CD4-positive, alpha-beta T cell treated with Interleukin-4 for 1 hour (primary cell): ENCODE measurements at regions not wholly inside any gene's neighbourhood (a gene's known extent, or its start where the extent isn't known, plus 50 kb on each side); places are given as distances from the start of the nearest gene placed in this dataset.

ENCODE experiments used
- DNase-seq, 2 donors: peaks; one replicate each; pipeline ENCODE4 v3.0.0-alpha.2; 2020 to 2022

DNA sequence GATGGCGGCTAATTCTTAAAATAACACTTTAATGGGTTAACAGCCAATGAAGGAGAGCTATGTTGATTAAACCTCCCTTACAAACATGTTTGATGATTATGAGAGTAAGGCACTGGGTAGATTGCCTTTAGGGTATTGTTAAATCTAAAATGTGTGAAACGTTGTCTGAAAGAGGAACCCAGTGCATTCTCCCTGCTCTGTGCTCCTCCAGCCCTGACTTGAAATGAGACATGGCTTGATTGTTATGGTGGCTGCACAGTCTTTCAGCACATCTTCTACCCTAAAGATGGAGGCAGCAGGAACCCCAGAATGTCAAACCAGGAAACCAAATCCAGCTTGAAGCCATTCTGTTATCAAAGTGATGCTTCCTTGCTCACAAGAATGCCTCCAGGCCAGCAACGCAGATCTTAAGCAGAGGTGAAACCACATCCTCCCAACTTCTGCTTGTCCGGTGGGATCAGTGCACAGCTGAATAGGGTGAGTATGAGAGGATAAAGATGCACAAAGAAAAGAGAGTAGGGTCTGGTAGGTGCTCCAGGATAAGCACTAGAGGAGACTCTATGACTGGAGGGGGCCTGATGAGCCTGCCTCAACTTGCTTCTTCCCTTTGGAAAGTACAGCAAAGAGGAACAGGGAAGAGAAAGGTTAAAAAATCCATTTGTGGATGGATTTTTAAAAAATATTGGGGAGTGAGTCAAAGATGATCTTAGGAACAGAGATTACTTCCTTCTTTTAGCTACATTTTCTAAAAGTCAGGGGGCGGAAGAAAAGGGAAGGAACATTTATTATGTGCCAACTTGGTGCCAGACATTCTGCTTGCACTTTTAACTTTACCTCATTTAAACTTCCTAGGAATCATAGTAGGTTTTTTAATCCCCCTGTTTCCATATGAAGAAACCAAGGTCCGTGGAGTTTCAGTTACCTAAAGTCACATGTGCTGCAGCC lies 523.0 kb downstream of the TXNL1 start:
- no peak for DNase-seq

DNA sequence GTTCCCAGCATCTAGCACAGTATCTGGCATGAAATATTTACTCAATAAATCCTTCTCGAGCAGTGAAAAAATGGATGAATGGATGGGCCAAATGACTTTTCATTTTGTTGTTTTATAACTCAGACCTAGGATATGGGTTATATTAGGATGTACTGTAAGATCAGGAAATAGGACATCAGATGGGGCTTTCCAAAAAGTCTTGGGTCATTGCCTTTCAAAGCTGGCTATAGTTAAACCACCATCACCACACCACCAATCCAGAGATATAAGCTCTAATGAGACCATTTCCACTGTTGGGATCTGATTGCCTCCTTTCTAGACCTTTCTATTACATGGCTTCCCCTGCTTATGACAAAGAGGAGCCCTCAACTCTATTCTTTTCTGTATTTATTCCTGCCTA lies 525.0 kb upstream of the TCF4 start:
- DNase-seq, result no peak

DNA sequence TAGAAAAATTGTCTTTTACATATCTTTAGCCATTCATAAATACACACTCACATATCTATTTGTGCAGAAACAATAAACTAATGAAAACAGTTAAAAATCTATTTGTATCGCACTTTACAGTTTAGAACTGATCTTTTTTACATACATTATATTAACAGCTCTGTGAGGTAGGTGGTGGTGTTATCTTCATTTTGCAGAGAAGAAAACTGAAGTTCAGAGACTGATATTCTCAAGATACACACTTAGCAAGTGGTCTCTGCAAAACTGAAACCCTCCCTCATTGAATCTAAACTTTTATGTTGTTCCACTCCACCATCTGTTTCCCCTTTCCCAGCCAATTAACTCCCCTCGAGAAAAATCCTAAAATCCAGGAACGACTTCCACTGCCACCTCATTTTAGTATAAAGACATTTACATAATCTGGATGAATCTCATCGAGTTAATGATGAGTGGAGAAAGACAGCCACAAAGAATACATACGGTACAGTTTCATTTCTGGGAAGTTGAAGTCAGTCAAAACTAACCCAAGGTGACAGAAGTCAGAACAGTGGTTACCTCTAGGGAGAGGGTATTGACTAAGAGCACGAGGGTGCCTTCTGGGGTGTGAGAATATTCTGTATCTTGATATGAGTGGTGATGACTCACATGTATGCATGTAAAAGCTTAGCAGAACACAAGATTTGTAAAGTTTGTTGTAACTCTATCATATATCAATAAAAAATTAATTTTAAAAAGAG lies 524.2 kb upstream of the TCF4 start:
- no peak for DNase-seq

DNA sequence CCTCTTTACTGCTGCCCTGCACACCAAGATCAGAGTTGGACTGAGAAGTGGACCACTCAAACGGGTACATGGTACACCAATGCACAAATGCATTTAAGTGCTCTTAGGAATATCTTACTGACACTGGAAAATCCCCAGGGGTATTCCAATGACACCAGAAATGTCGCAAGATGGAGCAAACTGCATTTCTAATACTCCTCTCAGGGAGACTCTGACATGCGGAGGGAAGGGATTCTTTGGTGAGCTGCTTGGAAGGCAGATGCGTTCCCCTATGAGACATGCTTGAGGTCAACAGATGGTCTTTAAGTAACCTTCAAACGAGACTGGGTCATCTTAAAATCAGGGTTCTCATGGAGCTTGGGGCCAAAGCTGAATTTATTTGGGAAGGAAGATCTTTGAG lies 521.8 kb upstream of the TCF4 start:
- DNase-seq, result no peak

DNA sequence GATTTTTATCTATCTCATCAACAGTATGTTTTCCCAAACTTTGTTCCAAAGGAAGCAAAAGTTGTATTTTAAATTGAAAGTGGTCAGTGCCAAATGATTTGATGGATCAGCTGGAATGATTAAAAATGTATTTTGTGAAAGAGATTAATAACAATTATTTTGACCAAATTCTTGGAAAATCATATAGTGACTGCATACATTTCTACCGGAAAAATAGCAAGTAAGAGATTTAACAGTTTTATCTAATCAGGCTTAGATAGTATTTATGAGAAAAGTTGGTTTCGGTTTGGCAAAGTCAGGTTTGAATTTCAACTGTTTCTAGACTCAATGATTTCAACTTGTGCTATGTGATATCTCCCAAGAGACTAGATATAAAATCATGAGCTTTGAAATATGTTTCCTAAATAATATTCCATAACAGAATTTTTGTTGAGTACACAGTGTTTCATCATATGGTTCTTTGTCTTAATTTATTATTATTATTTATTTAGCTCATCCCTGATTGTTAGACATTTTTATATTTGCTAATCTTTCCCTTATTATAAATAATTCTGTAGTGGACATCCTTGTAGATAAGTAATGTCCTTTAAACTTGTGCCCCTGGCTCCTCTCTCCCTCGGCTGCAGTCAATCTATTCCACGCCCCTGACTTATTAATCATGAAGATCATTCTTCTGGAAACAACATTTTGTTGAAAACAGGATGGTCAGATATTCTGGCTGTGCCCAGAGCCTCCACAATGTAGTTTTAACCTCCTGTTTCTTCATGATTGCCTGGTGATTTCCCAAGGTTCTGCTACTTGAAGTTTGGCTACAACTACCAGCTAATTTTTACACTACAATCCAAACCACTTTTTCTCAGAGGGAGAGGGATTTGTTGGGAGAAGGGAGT lies 520.7 kb upstream of the TCF4 start:
- DNase-seq, result no peak

DNA sequence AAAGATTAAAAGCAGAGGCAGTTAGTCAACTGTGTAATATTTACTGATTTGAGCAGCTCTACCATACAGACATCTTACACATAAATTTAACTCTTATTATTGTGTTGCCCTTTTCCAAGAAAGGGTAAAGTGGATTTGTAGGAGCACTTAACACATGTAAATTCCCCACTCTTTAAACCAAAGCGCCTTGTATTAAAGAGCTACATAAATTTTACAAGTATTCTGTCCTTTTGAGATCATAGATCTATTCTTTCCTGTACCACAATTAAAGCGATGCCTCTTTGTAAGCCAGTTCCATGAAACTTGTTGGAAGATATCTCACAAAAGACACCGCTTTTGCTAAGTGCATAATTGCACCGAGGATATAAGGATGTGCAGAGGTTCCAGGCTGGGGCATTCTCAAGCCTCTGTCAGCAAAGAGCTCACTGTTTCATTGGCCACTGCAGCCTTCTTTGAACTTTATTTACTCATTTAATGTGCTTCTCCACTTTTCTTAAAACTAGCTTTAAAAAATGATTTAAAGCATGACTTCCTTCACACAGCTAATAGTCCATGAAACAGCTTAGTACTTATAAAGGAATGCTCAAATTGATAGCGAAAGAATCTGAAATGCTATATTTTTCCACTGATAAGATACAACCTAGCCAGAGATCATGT lies 520.0 kb upstream of the TCF4 start:
- DNase-seq, result no peak

DNA sequence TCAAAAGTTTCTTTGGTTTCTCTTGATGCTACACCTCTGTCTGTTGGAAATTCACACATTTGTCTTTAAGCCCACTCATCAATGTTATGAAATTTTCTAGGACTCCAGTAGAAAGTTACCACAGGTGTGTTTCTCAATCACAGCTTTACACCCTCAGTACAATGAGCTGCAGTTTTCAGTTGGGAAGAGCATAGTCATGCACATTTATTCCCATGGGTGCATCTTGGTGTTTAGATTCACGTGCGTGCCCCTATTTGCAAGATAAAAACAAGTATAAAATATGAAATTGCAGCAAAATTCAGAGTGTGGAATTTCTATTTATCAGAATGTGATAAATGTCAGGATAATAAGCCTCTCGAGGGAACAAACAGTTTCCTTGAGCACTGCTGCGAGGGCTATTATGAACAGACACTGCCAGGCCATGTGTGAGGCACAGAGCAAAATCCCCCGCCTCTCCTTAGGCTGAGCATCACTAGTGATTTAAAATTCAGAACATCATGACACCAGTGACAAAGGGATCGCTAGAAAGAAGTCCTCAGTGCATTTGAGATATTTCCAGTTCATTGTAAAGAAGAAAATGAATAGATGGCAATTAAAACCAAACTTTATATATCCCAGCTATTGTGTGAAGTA lies 512.2 kb upstream of the TCF4 start:
- DNase-seq, result no peak

DNA sequence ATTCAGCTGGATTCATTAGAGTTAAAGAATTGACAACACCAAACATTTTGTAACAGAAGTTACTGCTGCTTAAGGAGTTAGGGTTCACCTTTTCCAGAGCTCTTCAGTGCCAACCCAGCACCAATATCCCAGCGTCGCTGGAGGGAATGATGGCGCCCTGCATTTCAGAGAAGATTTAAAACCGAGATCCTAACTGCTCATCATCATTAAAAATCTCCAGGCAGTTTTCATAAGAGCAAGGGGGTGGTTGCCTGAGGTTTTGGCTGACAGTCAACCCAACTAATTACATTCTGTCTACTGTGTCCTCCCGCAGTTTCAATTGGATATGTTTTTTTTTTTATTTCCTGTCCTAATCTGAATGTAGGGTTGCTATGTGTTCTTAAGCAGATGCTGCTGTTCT lies 509.6 kb upstream of the TCF4 start:
- DNase-seq, result no peak

DNA sequence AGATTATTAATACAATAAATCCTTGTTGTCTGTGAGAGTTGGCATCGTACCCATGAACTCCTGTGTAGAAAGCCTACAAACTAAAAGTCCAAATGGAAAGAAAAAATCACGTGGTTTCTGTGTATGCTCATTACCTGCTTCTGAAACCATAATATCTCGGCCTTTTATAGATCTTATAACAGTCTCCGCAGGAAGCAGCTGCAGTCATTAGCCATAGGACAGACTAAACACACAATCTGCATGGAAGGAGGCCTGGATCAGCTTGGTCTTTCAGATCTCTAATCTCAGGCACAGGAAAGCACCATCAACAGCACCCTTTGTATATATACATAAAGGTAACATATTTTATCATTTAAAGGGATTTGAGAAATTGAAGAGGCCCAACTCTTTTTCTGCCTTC lies 508.9 kb upstream of the TCF4 start:
- no peak for DNase-seq

DNA sequence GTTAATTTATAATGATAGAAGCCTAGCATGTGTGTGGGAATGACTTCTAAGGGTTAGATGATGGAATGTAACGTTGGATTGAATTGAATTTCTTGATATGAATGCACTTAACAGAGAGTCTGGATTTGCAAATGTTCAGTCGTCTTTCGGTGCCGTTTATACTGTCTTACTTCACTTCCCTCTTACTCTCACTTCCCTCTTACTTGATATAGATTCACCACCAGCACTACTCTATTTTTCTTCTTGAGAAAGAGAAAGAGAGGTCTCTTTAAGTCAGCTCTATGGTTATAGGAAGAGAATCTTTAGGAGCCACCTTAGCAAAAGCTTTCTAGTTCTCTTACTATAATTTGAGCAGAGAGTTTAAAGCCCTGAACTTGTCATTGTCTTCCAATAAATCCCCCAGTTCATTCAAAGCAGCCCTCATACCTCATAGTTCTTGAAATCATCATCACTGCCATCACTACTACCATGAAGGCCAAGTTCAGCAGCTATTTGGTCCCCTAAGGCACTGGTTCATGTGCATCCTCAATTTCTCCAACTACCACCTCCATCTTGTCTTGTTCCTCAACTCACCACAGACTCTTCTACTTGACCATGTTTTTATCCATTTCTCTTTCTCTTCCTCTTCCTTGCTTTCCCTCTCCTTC lies 501.7 kb upstream of the TCF4 start:
- DNase-seq, result no peak

DNA sequence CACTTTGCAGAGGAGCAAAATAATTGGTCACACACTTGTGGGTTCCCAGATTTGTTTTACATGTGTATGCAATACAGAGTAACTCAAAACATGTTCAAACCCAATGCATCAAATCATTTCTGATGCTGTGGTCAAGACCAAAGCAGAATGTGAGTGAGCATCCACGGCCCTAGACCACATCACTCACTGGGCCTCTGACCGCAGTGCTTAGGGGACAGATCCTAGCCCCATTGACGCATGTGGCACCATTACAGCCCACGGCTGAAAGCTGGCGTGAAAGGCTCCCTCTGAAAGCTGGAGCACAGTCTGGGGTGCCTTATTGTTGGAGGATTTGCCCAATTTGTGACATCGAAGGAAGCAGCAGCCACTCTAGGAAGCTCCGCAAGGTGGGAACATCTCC lies 498.8 kb upstream of the TCF4 start:
- DNase-seq, result no peak

DNA sequence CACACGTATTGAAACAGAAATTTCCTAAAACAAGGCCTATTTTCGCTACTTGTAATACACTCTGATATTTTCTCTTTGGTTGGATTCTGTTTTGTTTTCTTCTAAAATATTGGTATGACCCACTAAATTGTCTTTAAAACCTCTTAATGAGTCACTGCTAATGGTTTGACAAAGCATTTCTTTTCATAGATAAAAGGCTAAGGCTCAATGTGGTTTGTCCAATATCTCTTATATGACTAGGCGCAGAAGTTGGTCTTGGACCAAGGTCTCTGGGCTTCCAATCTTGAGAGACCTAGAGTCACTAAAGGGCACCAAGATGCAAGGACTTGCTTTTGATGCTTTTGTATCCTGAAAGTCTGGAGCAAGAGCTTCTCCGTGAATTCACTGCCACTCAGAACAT lies 498.2 kb upstream of the TCF4 start:
- no peak for DNase-seq

DNA sequence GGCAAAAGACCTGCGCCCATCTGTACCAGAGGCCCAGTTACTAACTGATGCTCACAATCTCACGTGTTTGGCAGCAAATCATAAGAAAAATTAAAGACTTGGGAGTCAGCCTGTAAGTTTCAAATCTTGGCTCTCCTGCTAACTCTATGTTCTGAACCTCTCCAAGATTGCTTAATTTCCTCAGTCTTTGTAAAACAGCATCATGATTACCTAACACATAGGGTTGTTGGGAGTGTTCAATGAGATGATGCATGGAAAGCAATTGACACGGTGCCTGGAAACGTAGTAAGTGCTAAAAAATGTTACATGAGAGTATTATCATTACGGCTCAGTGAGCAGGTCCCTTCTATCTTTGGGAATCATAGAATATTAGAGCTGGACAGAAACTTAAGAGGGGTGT lies 497.6 kb upstream of the TCF4 start:
- DNase-seq, result no peak

DNA sequence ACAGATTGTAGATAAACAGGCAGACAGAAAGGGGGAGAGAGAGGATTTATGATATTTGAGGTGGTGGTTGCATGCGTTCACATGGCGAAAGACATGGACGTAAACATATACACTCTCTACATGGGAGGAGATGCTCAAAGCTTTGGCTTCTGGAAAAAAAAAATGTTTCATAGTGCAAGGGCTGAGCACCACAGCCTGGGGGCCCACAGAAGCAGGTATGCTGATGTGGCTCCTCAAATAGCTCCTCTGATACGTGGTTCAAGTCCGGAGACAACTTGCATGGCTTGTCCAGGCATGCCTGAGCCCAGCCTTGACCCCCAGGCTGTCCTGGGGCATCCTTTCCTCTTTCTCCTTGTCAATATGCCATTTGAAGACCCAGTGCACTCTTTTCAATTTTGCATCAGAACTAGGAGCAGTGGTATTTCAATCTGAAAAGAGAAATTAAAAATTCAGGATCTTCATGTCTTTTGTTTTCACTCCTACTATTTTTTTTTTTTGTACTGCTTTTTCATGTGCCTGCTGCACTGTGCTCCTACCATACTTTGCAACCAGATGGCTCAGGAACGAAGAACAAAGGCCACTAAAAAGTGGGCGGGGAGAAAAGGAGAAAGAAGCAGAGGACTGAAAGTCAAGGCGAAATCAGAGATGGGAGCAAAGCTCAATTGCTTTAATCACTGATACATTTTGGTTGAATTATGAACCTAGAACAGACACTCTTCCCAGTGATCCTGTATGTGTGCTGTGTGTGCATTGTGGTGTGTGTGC lies 495.7 kb upstream of the TCF4 start:
- no peak for DNase-seq

DNA sequence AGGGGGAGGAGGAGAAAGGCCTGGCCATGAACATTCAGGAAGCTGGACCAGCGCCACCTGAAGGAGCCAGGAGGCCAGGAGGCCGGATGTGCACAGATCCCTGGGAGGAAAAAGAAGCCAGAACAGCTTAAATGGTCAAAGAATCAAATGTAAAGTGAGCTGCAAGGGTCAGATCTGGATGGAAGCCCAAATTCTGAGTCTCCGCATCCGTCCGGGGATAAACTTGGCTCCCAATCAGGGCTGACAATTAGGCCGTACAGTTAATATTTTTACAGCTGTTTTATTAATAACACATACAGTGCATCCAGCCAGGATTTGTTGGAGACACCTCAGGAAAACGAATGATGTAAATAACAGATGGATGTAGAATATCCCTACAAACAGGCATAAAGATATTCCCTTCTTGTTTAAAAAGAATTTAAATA lies 495.1 kb upstream of the TCF4 start:
- DNase-seq, result no peak

DNA sequence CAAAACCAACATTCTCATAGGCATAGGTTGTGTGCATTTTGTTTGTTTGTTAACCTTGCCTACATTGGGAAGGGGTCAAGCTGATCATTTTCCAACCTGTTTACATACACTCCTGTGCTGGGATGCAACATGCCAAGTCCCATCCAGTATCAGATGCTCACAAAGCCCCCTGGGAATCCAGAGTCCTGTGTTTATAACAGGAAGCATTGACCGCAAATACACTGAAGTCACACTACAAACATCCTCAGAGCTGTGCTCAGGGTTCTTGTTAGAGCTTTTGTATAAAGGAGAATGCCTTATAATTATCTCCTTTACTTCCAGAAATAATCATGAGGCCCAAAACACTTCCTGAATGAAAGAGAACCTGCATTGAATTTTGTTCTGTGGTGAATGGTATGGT lies 488.7 kb upstream of the TCF4 start:
- DNase-seq, result no peak

DNA sequence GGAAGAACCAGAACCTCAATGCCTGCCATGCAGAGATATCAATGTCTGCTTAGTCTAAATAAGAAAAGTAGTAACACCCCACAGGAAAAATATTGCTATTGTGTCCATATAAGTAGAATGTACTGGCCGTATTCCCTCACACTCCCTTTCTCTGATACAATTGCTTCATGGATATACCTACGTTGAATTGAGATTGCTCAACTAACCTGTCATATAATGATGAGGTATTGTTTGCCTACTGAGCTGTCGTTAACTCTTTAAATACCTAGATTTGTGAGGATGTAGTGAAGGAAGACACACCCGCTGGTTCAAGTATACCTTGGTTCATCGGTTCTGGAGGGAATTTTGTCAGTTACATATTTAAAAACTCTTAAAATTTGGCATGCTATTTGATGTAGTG lies 480.7 kb upstream of the TCF4 start:
- DNase-seq, result no peak

DNA sequence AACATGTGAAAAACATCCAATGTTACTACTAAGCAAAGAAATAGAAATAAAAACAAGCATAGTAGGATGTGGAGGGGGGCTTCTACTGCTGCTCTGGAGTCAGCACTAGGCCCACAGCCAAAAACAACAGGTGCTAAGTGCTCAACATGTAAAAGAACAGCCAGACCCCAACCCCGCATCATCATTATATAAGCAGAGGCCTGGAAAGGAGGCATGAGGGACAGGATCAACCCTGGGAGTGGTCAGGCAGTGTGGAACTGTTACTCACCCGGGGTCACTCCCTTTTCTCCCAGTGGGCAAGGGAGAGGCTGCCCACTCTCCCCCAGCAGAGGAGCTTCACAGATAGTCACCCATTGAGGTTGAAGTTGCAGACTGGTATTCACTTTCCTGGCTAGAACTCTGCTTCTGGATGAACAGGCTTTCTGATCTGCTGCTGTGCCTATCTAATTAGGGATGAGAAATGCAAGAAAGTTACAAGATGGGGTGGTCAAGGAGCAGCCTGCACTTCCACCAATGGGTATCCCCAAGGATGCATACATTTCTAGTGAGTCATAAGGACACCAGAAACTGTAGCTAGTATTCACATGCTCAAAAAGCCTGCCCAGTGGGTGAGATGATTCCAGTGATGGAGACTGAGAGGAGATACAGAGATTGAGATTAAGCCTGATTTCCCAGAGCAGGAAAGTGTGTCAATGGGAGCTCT lies 480.1 kb upstream of the TCF4 start:
- DNase-seq, result no peak

DNA sequence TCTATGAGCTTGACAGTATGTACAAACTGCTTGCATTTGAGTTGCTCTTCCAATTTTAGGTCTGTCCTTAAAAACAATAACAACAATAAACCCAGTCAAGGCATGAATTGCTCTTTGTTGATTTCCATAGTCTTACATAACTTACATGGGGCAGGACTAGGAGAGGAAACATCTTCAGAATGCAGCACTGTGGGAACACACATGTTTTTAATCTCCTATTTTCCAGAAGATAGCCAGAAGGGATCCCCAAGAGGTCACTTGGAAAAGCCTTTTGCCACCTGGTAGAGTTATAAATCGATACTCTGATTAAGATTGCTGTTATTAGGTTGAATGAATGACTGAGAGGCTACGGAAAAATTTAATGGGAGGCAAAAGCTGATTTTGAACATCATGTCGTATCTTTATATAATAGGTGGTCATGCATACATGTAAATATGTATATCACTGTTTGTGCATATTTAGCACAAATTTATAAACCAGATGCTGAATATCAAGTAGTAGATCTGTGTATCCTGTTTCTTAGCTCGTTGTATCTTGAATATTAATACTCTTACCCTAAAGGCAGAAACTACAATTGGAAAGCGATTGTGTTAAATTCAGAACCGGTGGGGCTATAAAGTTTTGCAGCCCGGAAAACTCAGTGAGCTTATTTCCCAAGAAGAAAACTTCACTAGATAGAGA lies 479.4 kb upstream of the TCF4 start:
- DNase-seq, result no peak
